H1 (cell line): ENCODE measurements at regions not wholly inside any gene's neighbourhood (a gene's known extent, or its start where the extent isn't known, plus 50 kb on each side); places are given as distances from the start of the nearest gene placed in this dataset.

Source experiments
- CTCF ChIA-PET: fragments of 300-600 bp; sonication (Branson Sonifier 250); formaldehyde crosslinking; loops from one replicate; lab custom pipeline; 2021; ENCODE audit not compliant: partially characterized antibody; lab: Charles Lee
- POLR2A ChIA-PET: fragments of 300-600 bp; sonication (Branson Sonifier 250); formaldehyde crosslinking; loops from one replicate; lab custom pipeline; 2021; ENCODE audit warnings: inconsistent platforms; ENCODE audit not compliant: partially characterized antibody; lab: Charles Lee
- DNase-seq, 2 experiments: peaks; one replicate each; pipeline versions ENCODE4 v3.0.0 to v3.0.0-alpha.2; 2010 to 2022; ENCODE audit warnings: low spot score in 2 of 2, low read depth in 1 of 2, mixed read lengths in 1 of 2
- FAIRE-seq: peaks from 2 replicates; lab custom pipeline; 2011; peaks lifted over from hg19 to GRCh38; lab: Jason Lieb, UNC
- H2AFZ ChIP-seq: 2 replicates; pipeline ENCODE4 v1.8.1; 2012; ENCODE audit warnings: low read length, inconsistent platforms
- H2AK5ac ChIP-seq: 2 replicates; pipeline ENCODE4 v1.6.1; 2013; ENCODE audit warnings: low read depth, low read length
- H2BK120ac ChIP-seq: replicated peaks from 2 replicates; pipeline ENCODE3; 2013; ENCODE audit warnings: low read depth, low read length, inconsistent platforms
- H2BK12ac ChIP-seq: 2 replicates; pipeline ENCODE4 v1.6.1; 2013; ENCODE audit warnings: low read depth, low read length
- H2BK15ac ChIP-seq: 2 replicates; pipeline ENCODE4 v1.6.1; 2013; ENCODE audit warnings: low read length
- H2BK20ac ChIP-seq: 2 replicates; pipeline ENCODE4 v1.6.1; 2013; ENCODE audit warnings: low read length
- H2BK5ac ChIP-seq: 2 replicates; pipeline ENCODE4 v1.6.1; 2013; ENCODE audit warnings: low read depth, low read length
- H3K14ac ChIP-seq: 2 replicates; pipeline ENCODE4 v1.6.1; 2013; ENCODE audit warnings: inconsistent platforms; ENCODE audit not compliant: insufficient read length
- H3K18ac ChIP-seq: 2 replicates; pipeline ENCODE4 v1.6.1; 2013; ENCODE audit warnings: low read length; ENCODE audit errors: extremely low read depth
- H3K23ac ChIP-seq: 2 replicates; pipeline ENCODE4 v1.6.1; 2013; ENCODE audit warnings: inconsistent platforms; ENCODE audit not compliant: insufficient read length
- H3K23me2 ChIP-seq: 2 replicates; pipeline ENCODE4 v1.6.1; 2013; ENCODE audit warnings: low read depth, low read length
- H3K27ac ChIP-seq: 2 replicates; pipeline ENCODE4 v1.6.1; 2011; ENCODE audit warnings: low read depth, low read length, inconsistent platforms
- H3K27me3 ChIP-seq, 4 experiments: replicated peaks in 1 of 4; 1 replicate in 1 of 4; 2 replicates in 3 of 4; pipeline versions ENCODE4 v1.6.1 to v1.8.1; 2011 to 2013; ENCODE audit warnings: low read length in 3 of 4, mild to moderate bottlenecking in 3 of 4, inconsistent platforms in 2 of 4, mixed read lengths in 2 of 4, moderate library complexity in 1 of 4; ENCODE audit not compliant: control insufficient read depth in 3 of 4, insufficient read depth in 3 of 4; ENCODE audit errors: extremely low read depth in 1 of 4
- H3K36me3 ChIP-seq, 4 experiments: 2 replicates each; pipeline versions ENCODE4 v1.6.1 to v1.8.1; 2011 to 2013; ENCODE audit warnings: mild to moderate bottlenecking in 4 of 4, low read length in 3 of 4, moderate library complexity in 2 of 4, control low read depth in 1 of 4, inconsistent platforms in 1 of 4; ENCODE audit not compliant: insufficient read depth in 4 of 4, control insufficient read depth in 2 of 4
- H3K4ac ChIP-seq: replicated peaks from 2 replicates; pipeline ENCODE3; 2013; ENCODE audit warnings: low read length, low read depth, mixed read lengths, inconsistent platforms; ENCODE audit not compliant: insufficient read length
- H3K4me1 ChIP-seq, 4 experiments: replicated peaks in 1 of 4; 1 replicate in 1 of 4; 2 replicates in 3 of 4; pipeline versions ENCODE4 v1.6.1 to v1.8.1; 2011 to 2013; ENCODE audit warnings: low read length in 3 of 4, inconsistent platforms in 2 of 4, mixed read lengths in 1 of 4; ENCODE audit not compliant: insufficient read depth in 4 of 4, control insufficient read depth in 3 of 4
- H3K4me2 ChIP-seq, 2 experiments: 2 replicates each; pipeline versions ENCODE4 v1.6.1 to v1.8.1; 2011 to 2013; ENCODE audit warnings: low read depth in 2 of 2, low read length in 2 of 2, control low read depth in 1 of 2, inconsistent platforms in 1 of 2, mild to moderate bottlenecking in 1 of 2; ENCODE audit not compliant: insufficient read depth in 1 of 2
- H3K4me3 ChIP-seq, 4 experiments: fragments of 200-600, 300-600 bp in 1 of 4; sonication (generic), shearing (Covaris generic), sonication (Bioruptor Twin) in 1 of 4; 2 replicates each; pipeline versions ENCODE4 v1.5.1 to v1.8.1; 2011 to 2016; ENCODE audit warnings: low read length in 4 of 4, low read depth in 3 of 4, control low read depth in 2 of 4, inconsistent platforms in 2 of 4, mild to moderate bottlenecking in 2 of 4, mixed read lengths in 1 of 4, moderate library complexity in 1 of 4; ENCODE audit not compliant: insufficient read depth in 2 of 4; ENCODE audit errors: extremely low read depth in 1 of 4
- H3K56ac ChIP-seq: replicated peaks from 2 replicates; pipeline ENCODE3; 2013; ENCODE audit warnings: low read depth, mild to moderate bottlenecking, mixed read lengths, low read length, inconsistent platforms; ENCODE audit not compliant: insufficient read length
- H3K79me1 ChIP-seq: 2 replicates; pipeline ENCODE4 v1.6.1; 2013; ENCODE audit warnings: low read depth, low read length, control low read depth
- H3K79me2 ChIP-seq, 2 experiments: 2 replicates each; pipeline versions ENCODE4 v1.6.1 to v1.8.1; 2012 to 2013; ENCODE audit warnings: low read length in 2 of 2, mild to moderate bottlenecking in 2 of 2, inconsistent platforms in 1 of 2; ENCODE audit not compliant: insufficient read depth in 2 of 2, control insufficient read depth in 1 of 2
- H3K9ac ChIP-seq, 4 experiments: replicated peaks in 1 of 4; 1 replicate in 1 of 4; 2 replicates in 3 of 4; pipeline versions ENCODE4 v1.6.1 to v1.8.1; 2011 to 2013; ENCODE audit warnings: low read depth in 3 of 4, low read length in 3 of 4, control low read depth in 2 of 4, mild to moderate bottlenecking in 2 of 4, moderate library complexity in 2 of 4, inconsistent platforms in 1 of 4; ENCODE audit errors: extremely low read depth in 1 of 4
- H3K9me3 ChIP-seq, 2 experiments: 2 replicates each; pipeline versions ENCODE4 v1.6.1 to v1.8.1; 2012 to 2013; ENCODE audit warnings: mild to moderate bottlenecking in 2 of 2, moderate library complexity in 2 of 2, control low read depth in 1 of 2, inconsistent platforms in 1 of 2, low read depth in 1 of 2, low read length in 1 of 2, mixed read lengths in 1 of 2; ENCODE audit not compliant: insufficient read depth in 2 of 2
- H4K20me1 ChIP-seq, 2 experiments: replicated peaks in 1 of 2; 2 replicates each; pipeline versions ENCODE3 to v1.8.1; 2011 to 2013; ENCODE audit warnings: inconsistent platforms in 2 of 2, low read length in 2 of 2, mild to moderate bottlenecking in 1 of 2; ENCODE audit not compliant: insufficient read depth in 2 of 2, control insufficient read depth in 1 of 2
- H4K5ac ChIP-seq: 2 replicates; pipeline ENCODE4 v1.6.1; 2013; ENCODE audit warnings: low read length, low read depth, mixed read lengths, inconsistent platforms; ENCODE audit not compliant: insufficient read length
- H4K8ac ChIP-seq: 2 replicates; pipeline ENCODE4 v1.8.0; 2013; ENCODE audit warnings: mild to moderate bottlenecking, moderate library complexity, low read length, inconsistent platforms; ENCODE audit not compliant: insufficient read depth; ENCODE audit errors: extremely low read depth
- H4K91ac ChIP-seq: replicated peaks from 2 replicates; pipeline ENCODE3; 2013; ENCODE audit warnings: low read length, mixed read lengths, inconsistent platforms; ENCODE audit not compliant: insufficient read length
- CTCF ChIP-seq, 3 experiments: IDR thresholded peaks; 1 replicate in 2 of 3; 2 replicates in 1 of 3; pipeline versions ENCODE4 v1.5.1 to v1.6.1; 2011; ENCODE audit warnings: low read length in 3 of 3, mild to moderate bottlenecking in 3 of 3, inconsistent platforms in 2 of 3, low read depth in 1 of 3, moderate library complexity in 1 of 3; ENCODE audit not compliant: insufficient read depth in 1 of 3; ENCODE audit errors: control extremely low read depth in 1 of 3
- NANOG ChIP-seq: IDR thresholded peaks from 2 replicates; pipeline ENCODE4 v1.6.1; 2011; ENCODE audit warnings: low read length, low read depth, mild to moderate bottlenecking, inconsistent platforms; ENCODE audit not compliant: insufficient read depth, poor library complexity, severe bottlenecking
- NRF1 ChIP-seq: IDR thresholded peaks from 2 replicates; pipeline ENCODE4 v1.6.1; 2011; ENCODE audit warnings: mild to moderate bottlenecking, low read depth, low read length, improper control_type of control experiment
- RAD21 ChIP-seq, 2 experiments: IDR thresholded peaks in 1 of 2; conservative IDR thresholded peaks in 1 of 2; 2 replicates each; pipeline ENCODE4 v1.6.1; 2011; ENCODE audit warnings: low read depth in 2 of 2, low read length in 2 of 2, improper control_type of control experiment in 1 of 2, inconsistent platforms in 1 of 2, mild to moderate bottlenecking in 1 of 2, moderate library complexity in 1 of 2
- RFX5 ChIP-seq: IDR thresholded peaks from 2 replicates; pipeline ENCODE4 v1.6.1; 2011; ENCODE audit warnings: low read depth, low read length, improper control_type of control experiment, borderline replicate concordance
- TBP ChIP-seq: IDR thresholded peaks from 2 replicates; pipeline ENCODE4 v1.6.1; 2011; ENCODE audit warnings: low read depth, low read length, improper control_type of control experiment
- WGBS, 2 experiments: shearing (Covaris generic) in 1 of 2; methylation state at CpG; one replicate each; pipeline versions ENCODE4 v1.1.6 to v1.1.7; 2013 to 2015; ENCODE audit warnings: low lambda C conversion rate in 2 of 2, mixed read lengths in 2 of 2, inconsistent platforms in 1 of 2, low coverage in 1 of 2, missing lambda C conversion rate in 1 of 2; ENCODE audit not compliant: insufficient replicate concordance in 2 of 2, insufficient coverage in 1 of 2, insufficient read length in 1 of 2; ENCODE audit errors: extremely low coverage in 1 of 2, missing lambda C conversion rate in 1 of 2; 5-methylcytosine and 5-hydroxymethylcytosine counted together

DNA sequence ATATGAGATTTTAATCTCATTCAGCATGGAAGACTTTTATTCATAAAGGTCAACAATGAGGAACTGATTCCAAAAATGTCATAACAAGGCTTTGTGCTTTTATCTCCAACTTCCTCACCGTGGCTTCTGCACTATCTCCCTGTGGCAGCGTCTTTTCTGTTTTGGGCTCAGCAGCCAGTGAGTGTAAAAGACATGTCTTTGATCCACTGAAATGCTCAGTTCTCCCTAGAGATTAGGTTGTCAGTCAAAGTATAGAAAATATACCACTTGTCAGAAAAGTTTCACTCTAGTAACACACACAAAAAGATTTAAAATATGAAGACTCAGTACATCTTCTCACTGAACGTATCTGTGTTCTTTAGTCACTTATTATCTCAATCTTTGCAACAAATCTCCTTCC, 901.8 kb upstream of the ZWINT start:
- no peak overlapping the region for H3K27ac ChIP-seq
- ChIA-PET POLR2A (no interaction called here), CTCF (no interaction called here)
- H3K23ac ChIP-seq: no peak overlapping the region
- no peak overlapping the region for H2BK20ac ChIP-seq
- no peak overlapping the region for H3K4me2 ChIP-seq
- H3K4ac ChIP-seq: no peak overlapping the region
- no peaks in the 10 kb centered on the region; a peak in 1 of 8 replicates for H3K36me3 ChIP-seq
- no peaks in the 10 kb centered on the region for H3K27me3 ChIP-seq
- H4K91ac ChIP-seq: no peak overlapping the region
- H3K14ac ChIP-seq: no peak overlapping the region
- DNase-seq (no peak), FAIRE-seq (no peak)
- no peak overlapping the region for H2BK15ac ChIP-seq
- TF ChIP-seq CTCF (IDR thresholded peaks at IDR 0.05; ENCODE audit: control extremely low read depth in 1 of 3, insufficient read depth in 1 of 3, low read depth in 1 of 3, low read length in 3 of 3): no peak
- no peak for TF ChIP-seq TBP
- no peak for TF ChIP-seq RFX5
- no peak for TF ChIP-seq RAD21 (IDR thresholded peaks at IDR 0.05 in 1 of 2, conservative IDR thresholded peaks at IDR 0.05 in 1 of 2; ENCODE audit: low read depth in 2 of 2, low read length in 2 of 2)
- no peak for TF ChIP-seq NRF1
- no peak for TF ChIP-seq NANOG
- H3K23me2 ChIP-seq: no peaks in the 10 kb centered on the region
- 87% methylated on average over 3 of the region's 3 CpGs; no CpG with 5 or more reads in 1 of the 2 experiments for WGBS, 2 experiments
- no peak overlapping the region for H3K4me3 ChIP-seq
- no peak overlapping the region for H2BK120ac ChIP-seq
- no peak overlapping the region for H2BK5ac ChIP-seq
- H2BK12ac ChIP-seq: no peak overlapping the region
- H4K20me1 ChIP-seq: no peaks in the 10 kb centered on the region
- H2AFZ ChIP-seq: no peak overlapping the region
- no peaks in the 10 kb centered on the region for H3K4me1 ChIP-seq
- no peaks in the 10 kb centered on the region for H3K79me2 ChIP-seq
- no peak overlapping the region for H3K56ac ChIP-seq
- H4K5ac ChIP-seq: no peak overlapping the region
- no peaks in the 10 kb centered on the region for H3K9me3 ChIP-seq
- no peaks in the 10 kb centered on the region for H3K79me1 ChIP-seq
- no peak overlapping the region for H3K9ac ChIP-seq
- H4K8ac ChIP-seq: no peak overlapping the region
- no peak overlapping the region for H2AK5ac ChIP-seq
- no peak overlapping the region for H3K18ac ChIP-seq
